ENCODE measurements at regions not wholly inside any gene's neighbourhood (a gene's known extent, or its start where the extent isn't known, plus 50 kb on each side); places are given as distances from the start of the nearest gene placed in this dataset.

- TF ChIP-seq CTCF (conservative IDR thresholded peaks at IDR 0.05; ENCODE audit: low read depth, low read length) (no peak), EZH2phosphoT487 (IDR thresholded peaks at IDR 0.05; ENCODE audit: borderline replicate concordance, low read length) (no peak), EZH2 (IDR thresholded peaks at IDR 0.05; ENCODE audit: low read length, unreplicated experiment) (no peak)
Observed at GRCh38 chr3:116512931-116513330, 67.6 kb upstream of the LSAMP start.
